HepG2 (cell line): ENCODE measurements at regions not wholly inside any gene's neighbourhood (a gene's known extent, or its start where the extent isn't known, plus 50 kb on each side); places are given as distances from the start of the nearest gene placed in this dataset.

Source experiments
- ATAC-seq: fragments of 200-7000 bp; cut with Tn5 transposase; 3 replicates; pipeline ENCODE4 v1.9.1; 2020; ENCODE audit warnings: mild to moderate bottlenecking, moderate library complexity
- BruUV-seq: library from RNA; stranded (reverse); fragments of 400-500 nt; replicated peaks from 2 replicates; lab custom pipeline; 2021; lab: Mats Ljungman, UMichigan
- CTCF ChIA-PET: fragments of 300-600 bp; formaldehyde crosslinking; extraction: SDS; loops from one replicate; lab custom pipeline; 2021; ENCODE audit warnings: low total read pairs, inconsistent platforms, low intra/inter-chr PET ratio; lab: Yijun Ruan, JAX
- POLR2A ChIA-PET: fragments of 350-600 bp; sonication (Branson Sonifier 250); formaldehyde crosslinking; loops from one replicate; lab custom pipeline; 2020; ENCODE audit warnings: antibody characterized with exemption, inconsistent platforms; lab: Yijun Ruan, JAX
- DNase-seq: peaks from one replicate; pipeline ENCODE4 v3.0.0-alpha.2; 2015; ENCODE audit warnings: low spot score
- FAIRE-seq: peaks from 3 replicates; lab custom pipeline; 2011; peaks lifted over from hg19 to GRCh38; lab: Jason Lieb, UNC
- H2AFZ ChIP-seq: one replicate; pipeline ENCODE4 v1.6.1; 2011; ENCODE audit warnings: low read length, inconsistent platforms
- H3K27ac ChIP-seq: fragments of 300-600 bp; 3 replicates; pipeline ENCODE4 v1.8.0; 2011; ENCODE audit warnings: mixed run types, mild to moderate bottlenecking, mixed read lengths, low read length, inconsistent platforms; ENCODE audit not compliant: insufficient read depth; ENCODE audit errors: extremely low read length
- H3K27me3 ChIP-seq, 2 experiments: fragments of 200-600 bp in 1 of 2; 2 replicates in 1 of 2; 3 replicates in 1 of 2; pipeline versions ENCODE4 v1.6.0 to v1.8.0; 2011; ENCODE audit warnings: low read length in 2 of 2, mild to moderate bottlenecking in 2 of 2, moderate library complexity in 2 of 2, inconsistent platforms in 1 of 2; ENCODE audit not compliant: insufficient read depth in 2 of 2, control insufficient read depth in 1 of 2
- H3K36me3 ChIP-seq, 2 experiments: fragments of 200-600 bp in 1 of 2; replicated peaks in 1 of 2; 2 replicates in 1 of 2; 3 replicates in 1 of 2; pipeline versions ENCODE4 v1.5.1 to v1.8.0; 2011; ENCODE audit warnings: low read length in 2 of 2, inconsistent platforms in 1 of 2; ENCODE audit not compliant: insufficient read depth in 2 of 2, control insufficient read depth in 1 of 2
- H3K4me1 ChIP-seq: 2 replicates; pipeline ENCODE4 v1.5.1; 2012; ENCODE audit warnings: low read length, inconsistent platforms; ENCODE audit not compliant: insufficient read depth
- H3K4me2 ChIP-seq: 2 replicates; pipeline ENCODE4 v1.6.0; 2011; ENCODE audit warnings: low read depth, low read length, inconsistent platforms
- H3K4me3 ChIP-seq, 3 experiments: fragments of 200-600 bp in 1 of 3; sonication (generic), shearing (Covaris generic) in 1 of 3; replicated peaks in 1 of 3; 2 replicates each; pipeline ENCODE4 v1.5.1; 2011 to 2016; ENCODE audit warnings: low read length in 3 of 3, inconsistent platforms in 2 of 3, low read depth in 2 of 3, mild to moderate bottlenecking in 2 of 3, control low read depth in 1 of 3, mixed read lengths in 1 of 3; ENCODE audit not compliant: insufficient read depth in 1 of 3
- H3K79me2 ChIP-seq: one replicate; pipeline ENCODE4 v1.6.1; 2011; ENCODE audit warnings: low read length, inconsistent platforms; ENCODE audit not compliant: insufficient read depth
- H3K9ac ChIP-seq: 2 replicates; pipeline ENCODE4 v1.6.0; 2011; ENCODE audit warnings: mild to moderate bottlenecking, low read depth, low read length, inconsistent platforms; ENCODE audit not compliant: insufficient read depth
- H3K9me3 ChIP-seq: 2 replicates; pipeline ENCODE4 v1.5.1; 2012; ENCODE audit warnings: mild to moderate bottlenecking, low read length
- H4K20me1 ChIP-seq: 2 replicates; pipeline ENCODE4 v1.6.0; 2011; ENCODE audit warnings: inconsistent platforms, mild to moderate bottlenecking, low read length, moderate library complexity; ENCODE audit not compliant: insufficient read depth
- GABPA ChIP-seq, 2 experiments: IDR thresholded peaks; 2 replicates each; pipeline ENCODE4 v1.6.1; 2011 to 2016; ENCODE audit warnings: low read depth in 2 of 2, low read length in 1 of 2, missing biosample characterization in 1 of 2, missing genetic modification characterization in 1 of 2
- GABPB1 ChIP-seq: IDR thresholded peaks from 2 replicates; pipeline ENCODE4 v1.6.1; 2016; ENCODE audit warnings: mild to moderate bottlenecking, missing genetic modification reagents, moderate library complexity, missing compliant biosample characterization
- SATB2 ChIP-seq: sonication (generic); formaldehyde crosslinking; IDR thresholded peaks from 2 replicates; pipeline ENCODE4 v1.5.0; 2020; ENCODE audit warnings: missing genetic modification reagents
- SP5 ChIP-seq: IDR thresholded peaks from 2 replicates; pipeline ENCODE4 v1.6.1; 2016; ENCODE audit warnings: low read depth, borderline replicate concordance
- ZNF224 ChIP-seq: sonication (generic); formaldehyde crosslinking; IDR thresholded peaks from 2 replicates; pipeline ENCODE4 v1.5.0; 2020; ENCODE audit warnings: mild to moderate bottlenecking, missing genetic modification reagents
- WGBS: methylation state at CpG from one replicate; pipeline ENCODE4 v1.1.6; 2017; ENCODE audit warnings: low lambda C conversion rate; 5-methylcytosine and 5-hydroxymethylcytosine counted together
- in situ Hi-C: cut with HindIII; loops from 2 replicates; pipeline ENCODE4 v1.10.0; 2017; ENCODE audit warnings: low pct_unique_long_range_greater_than_20kb; ENCODE audit not compliant: extremely low pct_ligation_motif_present
- intact Hi-C: fragments of 100-400 bp; cut with micrococcal nuclease; formaldehyde crosslinking; loops from one replicate; pipeline ENCODE4 v1.10.0; 2022; ENCODE audit not compliant: unreplicated experiment

DNA sequence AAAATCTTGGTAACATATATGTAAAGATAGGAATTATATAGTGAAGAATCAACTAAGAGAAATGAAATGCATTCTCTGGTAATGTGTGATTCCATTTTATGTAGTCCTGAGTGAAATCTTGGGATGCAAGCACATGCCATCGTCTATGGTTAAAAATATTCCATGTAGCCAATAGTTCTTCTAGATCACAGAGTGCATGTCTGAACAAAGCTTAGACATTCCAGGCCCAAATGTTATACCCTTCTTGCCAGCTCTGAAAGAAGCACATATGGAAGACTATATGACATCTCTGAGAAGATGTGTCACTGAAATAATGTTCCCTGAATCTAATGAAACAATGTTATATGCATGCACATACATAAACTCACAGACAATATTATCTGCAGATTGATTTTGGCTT is 92.3 kb upstream of the TFPI start:
- Histone ChIP-seq H3K9me3 (no peaks in the 10 kb centered on the region), H3K9ac (no peak overlapping the region), H3K36me3 (no peaks in the 10 kb centered on the region), H3K4me1 (no peaks in the 10 kb centered on the region), H3K27ac (no peak overlapping the region), H3K4me3 (no peak overlapping the region), H3K4me2 (no peak overlapping the region), H3K27me3 (no peaks in the 10 kb centered on the region), H3K79me2 (no peaks in the 10 kb centered on the region), H4K20me1 (no peaks in the 10 kb centered on the region), H2AFZ (no peak overlapping the region)
- ATAC-seq, result no peak
- FAIRE-seq, result no peak
- POLR2A ChIA-PET, result no interaction called here
- no peak for DNase-seq
- no TSS peak for BruUV-seq
- in situ Hi-C loops (no loop called here), intact Hi-C loops (no loop called here)
- TF ChIP-seq ZNF224 (CRISPR knock-in tag) (no peak), SATB2 (CRISPR knock-in tag) (no peak)
- CTCF ChIA-PET, result no interaction called here
- WGBS, result 0% methylated on average over 1 of the region's 1 CpG

GRCh38 chr2:187654535-187654934 is 100.3 kb upstream of the TFPI start:
- DNase-seq (no peak), FAIRE-seq (no peak), ATAC-seq (no peak)
- Histone ChIP-seq H3K4me1 (no peaks in the 10 kb centered on the region), H3K27ac (no peak overlapping the region), H3K36me3 (no peaks in the 10 kb centered on the region), H3K27me3 (no peaks in the 10 kb centered on the region), H3K9me3 (no peaks in the 10 kb centered on the region), H3K9ac (no peak overlapping the region), H2AFZ (peak overlapping the region; percentile 89), H4K20me1 (no peaks in the 10 kb centered on the region), H3K4me2 (peak overlapping the region; percentile 31), H3K79me2 (no peaks in the 10 kb centered on the region), H3K4me3 (no peak overlapping the region)
- TF ChIP-seq GABPB1 (CRISPR knock-in tag) (peak; percentile 47; the same call in 1 of the 2 replicates), SP5 (no peak), GABPA (IDR thresholded peaks at IDR 0.05; ENCODE audit: low read depth, low read length) (peak; percentile 53), GABPA (CRISPR knock-in tag; IDR thresholded peaks at IDR 0.05; ENCODE audit: low read depth) (peak; percentile 85)
- in situ Hi-C loops (no loop called here), intact Hi-C loops (no loop called here)
- ChIA-PET POLR2A (no interaction called here), CTCF (no interaction called here)
- BruUV-seq, result no TSS peak
- WGBS, result 16% methylated on average over 4 of the region's 4 CpGs
